IPS-NIHi7 (cell line): ENCODE measurements at regions not wholly inside any gene's neighbourhood (a gene's known extent, or its start where the extent isn't known, plus 50 kb on each side); places are given as distances from the start of the nearest gene placed in this dataset.
"Not testable (repeated sequence)": the region's sequence is repeated elsewhere in the genome, so short reads cannot be mapped to it uniquely, and the experiment has no call there.

ENCODE experiments used
- DNase-seq: peaks from one replicate; pipeline ENCODE4 v3.0.0; 2012; ENCODE audit warnings: mixed read lengths; ENCODE audit errors: extremely low spot score

GRCh38 chr12:67716817-67717216 is 68.3 kb downstream of the DYRK2 start:
- DNase-seq: no peak

GRCh38 chr12:67719303-67719702 is 70.8 kb downstream of the DYRK2 start:
- DNase-seq: not testable (repeated sequence)

GRCh38 chr12:67720351-67720856 is 71.9 kb downstream of the DYRK2 start:
- DNase-seq: no peak

GRCh38 chr12:67721248-67721647 is 72.7 kb downstream of the DYRK2 start:
- DNase-seq: no peak

GRCh38 chr12:67722296-67722695 is 73.8 kb downstream of the DYRK2 start:
- no peak for DNase-seq

GRCh38 chr12:67726868-67727267 is 78.3 kb downstream of the DYRK2 start:
- DNase-seq: no peak

GRCh38 chr12:67727702-67728666 is 79.4 kb downstream of the DYRK2 start:
- no peak for DNase-seq

GRCh38 chr12:67732857-67733256 is 84.3 kb downstream of the DYRK2 start:
- DNase-seq: no peak

GRCh38 chr12:67735868-67736267 is 87.3 kb downstream of the DYRK2 start:
- peak; percentile 15 for DNase-seq

- no peak for DNase-seq
Measured at GRCh38 chr12:67740711-67741110, 92.2 kb downstream of the DYRK2 start.

GRCh38 chr12:67741270-67741669 is 92.7 kb downstream of the DYRK2 start:
- no peak for DNase-seq

- DNase-seq: no peak
Measured at GRCh38 chr12:67742461-67742860, 93.9 kb downstream of the DYRK2 start.

GRCh38 chr12:67747869-67748742 is 99.6 kb downstream of the DYRK2 start:
- DNase-seq: no peak

- no peak for DNase-seq
Measured at GRCh38 chr12:67748743-67749040, 100.1 kb downstream of the DYRK2 start.

GRCh38 chr12:67750513-67751183 is 102.1 kb downstream of the DYRK2 start:
- no peak for DNase-seq

GRCh38 chr12:67751381-67751928 is 102.9 kb downstream of the DYRK2 start:
- no peak for DNase-seq

- no peak for DNase-seq
Measured at GRCh38 chr12:67752226-67752732, 103.7 kb downstream of the DYRK2 start.

- no peak for DNase-seq
Measured at GRCh38 chr12:67754933-67755697, 106.6 kb downstream of the DYRK2 start.

GRCh38 chr12:67757651-67758050 is 109.1 kb downstream of the DYRK2 start:
- no peak for DNase-seq

- DNase-seq: no peak
Measured at GRCh38 chr12:67758119-67758518, 109.6 kb downstream of the DYRK2 start.

- DNase-seq: no peak
Measured at GRCh38 chr12:67758521-67758920, 110.0 kb downstream of the DYRK2 start.
